Right ventricle myocardium inferior (tissue), 1 donor: ENCODE measurements at regions not wholly inside any gene's neighbourhood (a gene's known extent, or its start where the extent isn't known, plus 50 kb on each side); places are given as distances from the start of the nearest gene placed in this dataset.

Experiments
- ATAC-seq: fragments of 200-7000 bp; cut with Tn5 transposase; one replicate; pipeline ENCODE4 v1.9.1; 2020; ENCODE audit warnings: mild to moderate bottlenecking, moderate library complexity
- DNase-seq: peaks from one replicate; pipeline ENCODE4 v3.0.0; 2021; ENCODE audit errors: missing footprints
- intact Hi-C: fragments of 100-400 bp; cut with DNase I; formaldehyde crosslinking; loops from one replicate; pipeline ENCODE4 v1.11.0; 2022
- donor health status: DM: no; HTN: yes; CAD: no; lungs with severe emphysema.

DNA sequence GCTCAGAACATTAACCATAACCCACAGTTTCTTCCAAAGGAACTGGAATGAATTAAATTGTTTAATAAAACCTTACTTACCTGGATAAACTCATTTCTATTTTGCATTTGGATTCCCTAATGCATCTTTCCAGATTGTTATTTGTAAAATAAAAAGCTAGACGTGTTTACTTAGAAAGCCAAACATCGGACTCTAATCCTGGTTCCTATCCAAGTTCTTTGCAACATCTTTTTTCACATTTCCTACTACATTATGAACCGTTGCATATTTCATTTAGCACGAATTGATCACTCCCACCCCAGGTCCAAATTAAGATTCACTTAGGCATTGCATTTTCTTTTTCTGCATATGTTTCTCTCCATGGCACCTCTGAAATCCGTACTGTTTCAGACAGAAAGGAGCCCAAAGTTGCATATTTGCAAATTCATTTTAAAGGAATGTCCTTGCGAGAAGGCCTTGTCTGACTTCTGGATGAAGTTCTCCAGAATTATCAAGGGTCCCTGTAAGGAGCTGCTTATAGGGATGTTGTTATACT lies 164.4 kb upstream of the GSC start:
- intact Hi-C loops = no loop called here
- ATAC-seq (no peak), DNase-seq (no peak)

GRCh38 chr14:94933486-94933885 lies 163.6 kb upstream of the GSC start:
- intact Hi-C loops = no loop called here
- ATAC-seq (no peak), DNase-seq (no peak)

- intact Hi-C loops = no loop called here
- ATAC-seq = no peak
These were observed 162.7 kb upstream of the GSC start for GRCh38 chr14:94932589-94932988.

GRCh38 chr14:94930690-94931089 lies 160.8 kb upstream of the GSC start:
- no peak for DNase-seq
- intact Hi-C loops = no loop called here
- no peak for ATAC-seq

More at GRCh38 chr14:94932589-94932988, 162.7 kb upstream of the GSC start:
- no peak for DNase-seq

- intact Hi-C loops = no loop called here
- ATAC-seq (no peak), DNase-seq (no peak)
These were observed 159.4 kb upstream of the GSC start for GRCh38 chr14:94929354-94929753.

- DNase-seq = no peak
- ATAC-seq = no peak
- intact Hi-C loops = no loop called here
These were observed 156.3 kb upstream of the GSC start for GRCh38 chr14:94926176-94926575.

- intact Hi-C loops = no loop called here
- no peak for ATAC-seq
- no peak for DNase-seq
These were observed 155.7 kb upstream of the GSC start for GRCh38 chr14:94925416-94926173.

DNA sequence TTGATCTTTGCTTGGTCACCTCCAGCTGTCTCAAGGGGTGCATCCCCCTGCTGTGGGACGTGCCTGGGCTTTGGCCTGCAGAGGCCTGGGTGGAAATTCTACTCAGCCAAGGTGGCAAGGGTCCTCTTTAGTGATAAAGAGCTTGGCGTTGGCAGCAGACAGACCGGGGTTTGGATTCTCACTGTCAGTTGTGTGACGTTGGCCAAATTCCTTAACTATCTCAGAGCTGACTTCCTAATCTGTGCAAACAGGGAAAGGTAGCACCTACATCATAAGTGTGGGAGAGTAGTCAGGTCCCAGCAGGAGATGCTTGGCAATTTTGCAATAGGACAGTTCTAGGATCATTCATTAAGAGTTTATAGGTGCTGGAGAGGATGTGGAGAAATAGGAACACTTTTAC lies 154.3 kb upstream of the GSC start:
- no peak for DNase-seq
- ATAC-seq = no peak
- intact Hi-C loops = no loop called here

DNA sequence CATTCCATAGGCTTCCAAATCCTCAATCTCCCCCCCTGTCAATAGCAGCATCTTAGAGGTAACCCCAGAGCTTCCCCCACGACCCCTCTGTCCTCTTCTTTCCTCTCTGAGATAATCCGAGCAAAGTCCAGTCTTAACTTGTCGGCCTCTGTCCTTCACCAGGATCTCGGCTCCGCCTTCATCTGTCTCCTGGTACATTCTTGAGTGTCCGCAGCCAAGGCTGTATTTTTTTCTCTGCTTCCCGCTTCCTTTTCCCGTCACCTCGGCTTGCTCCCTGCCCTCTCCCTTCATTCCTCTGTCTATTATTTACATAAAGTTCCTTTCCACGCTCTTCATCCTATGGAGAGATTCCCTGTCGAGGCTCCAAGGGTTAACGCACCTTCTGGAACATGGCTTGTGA lies 153.9 kb upstream of the GSC start:
- intact Hi-C loops = no loop called here
- no peak for ATAC-seq

GRCh38 chr14:94922595-94923239 lies 152.8 kb upstream of the GSC start:
- intact Hi-C loops = no loop called here
- ATAC-seq (no peak), DNase-seq (no peak)

More for the DNA sequence above, 153.9 kb upstream of the GSC start:
- DNase-seq = no peak

DNA sequence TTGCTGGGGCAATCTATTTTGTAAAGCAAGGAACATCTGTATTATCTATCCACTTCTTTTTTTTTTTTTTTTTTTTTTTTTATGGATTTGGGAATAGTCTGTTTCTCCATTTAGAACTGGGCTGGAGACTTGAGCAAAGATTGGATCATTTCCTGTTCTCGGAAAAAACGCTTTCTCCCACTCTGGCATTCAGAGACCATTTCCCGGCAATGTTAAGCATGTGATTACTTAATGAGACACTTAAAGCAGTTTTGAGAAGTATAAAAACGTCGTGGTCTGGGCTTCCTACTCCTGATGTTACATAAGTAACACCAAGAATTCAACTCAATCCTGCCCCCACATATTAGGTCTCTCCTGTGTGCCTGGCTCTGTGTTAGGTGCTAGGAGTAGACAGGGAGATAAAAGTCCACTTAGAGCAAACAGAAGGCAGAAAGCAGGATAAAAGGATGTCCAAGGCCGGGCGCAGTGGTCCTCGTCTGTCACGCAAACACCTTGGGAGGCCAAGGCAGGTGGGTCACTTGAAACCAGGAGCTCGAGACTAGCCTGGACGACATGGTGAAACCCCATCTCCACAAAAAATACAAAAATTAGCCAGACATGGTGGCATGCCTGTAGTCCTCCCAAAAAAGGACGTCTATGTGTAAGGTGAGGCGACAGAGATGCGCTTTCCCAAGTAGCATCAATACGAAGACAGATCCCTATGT lies 152.1 kb upstream of the GSC start:
- ATAC-seq = peak; percentile 56

GRCh38 chr14:94921456-94921855 lies 151.5 kb upstream of the GSC start:
- ATAC-seq = no peak
- intact Hi-C loops = no loop called here

More for the DNA sequence above, 152.1 kb upstream of the GSC start:
- DNase-seq = no peak
- intact Hi-C loops = no loop called here

DNA sequence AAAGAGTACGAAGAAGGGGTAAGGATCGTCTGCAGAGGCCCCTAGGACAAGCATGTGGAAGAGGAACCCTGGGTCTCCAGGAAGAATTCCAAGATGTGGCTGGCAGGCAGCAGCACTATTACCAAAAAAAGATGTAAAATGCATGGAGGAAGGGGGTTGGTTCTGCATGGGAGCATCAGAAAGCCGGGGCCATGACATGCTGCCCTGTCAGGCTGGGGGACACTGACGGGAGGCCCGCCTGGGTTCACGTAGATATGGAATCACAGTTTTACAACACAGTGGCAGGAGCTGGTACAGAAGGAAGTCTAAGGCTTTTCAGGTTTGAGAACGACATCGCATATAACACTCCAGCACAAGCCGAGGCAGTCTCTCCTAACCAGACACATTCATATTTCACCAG lies 150.0 kb upstream of the GSC start:
- DNase-seq (no peak), ATAC-seq (no peak)
- intact Hi-C loops = no loop called here

More at GRCh38 chr14:94921456-94921855, 151.5 kb upstream of the GSC start:
- DNase-seq = no peak

- DNase-seq (no peak), ATAC-seq (no peak)
- intact Hi-C loops = no loop called here
These were observed 149.0 kb upstream of the GSC start for GRCh38 chr14:94918896-94919295.

GRCh38 chr14:94917041-94917600 lies 147.2 kb upstream of the GSC start:
- DNase-seq (no peak), ATAC-seq (no peak)
- intact Hi-C loops = no loop called here

- intact Hi-C loops = no loop called here
- DNase-seq (no peak), ATAC-seq (no peak)
These were observed 144.3 kb upstream of the GSC start for GRCh38 chr14:94914191-94914590.

DNA sequence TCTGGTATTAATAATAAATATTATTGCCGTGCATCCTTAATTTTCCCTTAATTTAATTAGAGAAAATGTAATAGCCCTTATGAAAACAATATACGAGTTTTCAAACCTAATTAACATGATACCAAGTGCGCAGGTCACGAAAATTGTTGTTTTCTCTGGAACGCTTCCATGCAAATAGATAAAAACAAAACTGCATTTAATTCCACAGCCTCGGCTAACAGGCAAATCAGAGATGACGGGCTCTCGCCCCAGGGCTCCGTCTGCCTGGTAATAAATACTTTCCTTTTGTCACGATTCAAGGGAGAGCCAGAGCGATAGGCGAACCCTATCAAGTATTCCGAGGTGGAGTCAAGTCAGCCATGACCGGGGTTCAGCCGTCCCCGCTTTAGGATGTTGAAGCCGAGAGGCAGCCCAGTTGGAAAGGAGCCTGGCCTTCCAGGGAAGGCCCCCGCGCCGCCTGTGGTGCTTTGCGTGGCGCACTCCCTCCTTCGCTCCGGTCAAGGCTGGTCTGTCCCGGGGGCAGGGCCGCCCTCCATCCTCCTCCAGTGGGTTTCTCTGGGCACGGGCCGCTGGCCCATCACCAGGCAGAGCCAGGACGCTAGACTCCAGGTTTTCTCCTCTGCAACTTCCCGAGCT lies 137.8 kb upstream of the GSC start:
- DNase-seq (no peak), ATAC-seq (peak; percentile 39)
- intact Hi-C loops = loop anchor here (10.0 kb wide), 1 partner anchor 187 kb away; no protein-coding TSS in a partner anchor

DNA sequence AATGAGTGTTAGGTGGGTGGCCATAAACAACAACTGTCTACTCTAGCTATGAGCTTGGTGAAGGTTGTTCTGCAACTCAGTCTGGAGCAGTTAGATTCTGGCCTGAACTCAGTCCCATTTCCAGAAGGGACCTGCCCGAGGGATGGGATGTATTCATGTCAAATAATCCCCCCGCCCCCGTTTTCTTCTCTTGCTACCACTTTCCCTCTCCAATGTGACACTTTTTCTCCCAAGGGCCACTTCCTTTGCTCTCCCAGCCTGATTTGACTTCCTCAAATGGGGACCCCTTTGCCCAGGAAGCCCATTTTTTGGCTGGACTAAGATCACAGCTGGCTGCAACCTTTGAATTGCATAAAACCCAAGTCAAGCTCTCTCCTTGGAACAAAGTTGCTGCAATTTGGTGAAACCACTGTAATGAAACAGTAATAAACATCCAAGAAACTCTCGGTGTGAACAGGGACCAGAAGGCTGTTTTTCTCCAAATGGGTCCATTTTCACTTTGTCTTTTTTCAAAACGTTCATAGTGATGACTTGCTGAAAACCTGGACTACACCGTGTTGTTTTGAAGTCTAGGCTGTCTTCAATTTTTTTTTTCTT lies 137.2 kb upstream of the GSC start:
- no peak for DNase-seq
- intact Hi-C loops = loop anchor here (10.0 kb wide), 1 partner anchor 188 kb away; no protein-coding TSS in a partner anchor
- ATAC-seq = peak; percentile 44
